ENCODE measurements at regions not wholly inside any gene's neighbourhood (a gene's known extent, or its start where the extent isn't known, plus 50 kb on each side); places are given as distances from the start of the nearest gene placed in this dataset.

DNA sequence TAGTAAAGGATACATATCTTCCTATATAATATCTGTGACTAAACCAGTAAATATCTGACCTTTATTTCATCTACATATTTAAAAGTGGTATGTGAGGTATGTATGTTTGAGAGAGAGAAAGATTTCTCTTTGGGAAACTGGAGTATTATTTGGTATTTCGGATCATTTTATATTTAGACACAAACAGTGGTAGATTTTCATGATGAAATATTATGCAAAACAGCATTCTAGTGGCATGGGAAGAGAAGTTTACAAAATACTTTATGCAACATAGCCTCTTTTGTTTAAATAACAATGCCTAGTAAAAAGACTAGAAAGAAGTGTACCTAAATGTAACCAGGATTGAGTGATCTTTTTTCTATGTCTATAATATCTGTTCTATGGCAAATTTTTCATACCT, 98.6 kb upstream of the TMEM168 start:
- Histone ChIP-seq H3K4me1 (ENCODE audit: control insufficient read depth, insufficient read depth, low read length) (no peaks in the 10 kb centered on the region), H3K9me3 (ENCODE audit: control insufficient read depth, low read length) (no peaks in the 10 kb centered on the region)

GRCh38 chr7:112887976-112888375, 97.8 kb upstream of the TMEM168 start:
- Histone ChIP-seq H3K27me3 (ENCODE audit: control insufficient read depth, insufficient read depth, low read length) (no peaks in the 10 kb centered on the region), H3K9me3 (ENCODE audit: control insufficient read depth, low read length) (no peaks in the 10 kb centered on the region), H3K9ac (ENCODE audit: low read length) (no peak overlapping the region), H3K36me3 (ENCODE audit: control insufficient read depth, insufficient read depth, low read length) (no peaks in the 10 kb centered on the region), H3K4me1 (ENCODE audit: control insufficient read depth, insufficient read depth, low read length) (no peaks in the 10 kb centered on the region), H3K4me3 (ENCODE audit: low read length) (no peak overlapping the region)

More for the DNA sequence above, 98.6 kb upstream of the TMEM168 start:
- no peaks in the 10 kb centered on the region for H3K36me3 ChIP-seq (ENCODE audit: control insufficient read depth, insufficient read depth, low read length)
- H3K9ac ChIP-seq (ENCODE audit: low read length), result no peak overlapping the region
- no peaks in the 10 kb centered on the region for H3K27me3 ChIP-seq (ENCODE audit: control insufficient read depth, insufficient read depth, low read length)
- H3K4me3 ChIP-seq (ENCODE audit: low read length), result no peak overlapping the region

GRCh38 chr7:112887337-112887736, 97.1 kb upstream of the TMEM168 start:
- H3K4me3 ChIP-seq (ENCODE audit: low read length), result no peak overlapping the region
- H3K9me3 ChIP-seq (ENCODE audit: control insufficient read depth, low read length), result no peaks in the 10 kb centered on the region
- H3K9ac ChIP-seq (ENCODE audit: low read length), result no peak overlapping the region
- no peaks in the 10 kb centered on the region for H3K4me1 ChIP-seq (ENCODE audit: control insufficient read depth, insufficient read depth, low read length)
- H3K27me3 ChIP-seq (ENCODE audit: control insufficient read depth, insufficient read depth, low read length), result no peaks in the 10 kb centered on the region
- H3K36me3 ChIP-seq (ENCODE audit: control insufficient read depth, insufficient read depth, low read length), result no peaks in the 10 kb centered on the region

- Histone ChIP-seq H3K4me3 (ENCODE audit: low read length) (no peak overlapping the region), H3K9ac (ENCODE audit: low read length) (no peak overlapping the region), H3K9me3 (ENCODE audit: control insufficient read depth, low read length) (no peaks in the 10 kb centered on the region), H3K27me3 (ENCODE audit: control insufficient read depth, insufficient read depth, low read length) (no peaks in the 10 kb centered on the region), H3K4me1 (ENCODE audit: control insufficient read depth, insufficient read depth, low read length) (no peaks in the 10 kb centered on the region), H3K36me3 (ENCODE audit: control insufficient read depth, insufficient read depth, low read length) (no peaks in the 10 kb centered on the region)
These were observed 96.0 kb upstream of the TMEM168 start for GRCh38 chr7:112886208-112886607.

GRCh38 chr7:112882991-112883390, 92.8 kb upstream of the TMEM168 start:
- Histone ChIP-seq H3K4me3 (ENCODE audit: low read length) (no peak overlapping the region), H3K9ac (ENCODE audit: low read length) (no peak overlapping the region)

DNA sequence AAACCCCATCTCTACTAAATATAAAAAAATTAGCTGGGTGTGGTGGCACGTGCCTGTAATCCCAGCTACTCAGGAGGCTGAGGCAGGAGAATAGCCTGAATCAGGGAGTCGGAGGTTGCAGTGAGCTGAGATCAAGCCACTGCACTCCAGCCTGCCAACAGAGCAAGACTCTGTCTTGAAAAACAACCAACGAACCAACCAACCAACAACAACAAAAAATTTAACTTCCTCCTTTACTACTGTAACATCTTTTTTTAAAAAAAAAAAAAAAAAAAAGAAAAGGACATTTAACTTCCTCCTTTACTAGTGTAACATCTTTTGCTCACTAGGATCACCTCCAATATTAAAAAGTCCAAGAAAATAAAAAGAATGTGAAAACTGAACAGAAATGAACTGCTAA, 92.3 kb upstream of the TMEM168 start:
- Histone ChIP-seq H3K4me1 (ENCODE audit: control insufficient read depth, insufficient read depth, low read length) (no peaks in the 10 kb centered on the region), H3K27me3 (ENCODE audit: control insufficient read depth, insufficient read depth, low read length) (no peaks in the 10 kb centered on the region), H3K4me3 (ENCODE audit: low read length) (no peak overlapping the region), H3K9me3 (ENCODE audit: control insufficient read depth, low read length) (no peaks in the 10 kb centered on the region), H3K9ac (ENCODE audit: low read length) (no peak overlapping the region), H3K36me3 (ENCODE audit: control insufficient read depth, insufficient read depth, low read length) (no peaks in the 10 kb centered on the region)

More at GRCh38 chr7:112882991-112883390, 92.8 kb upstream of the TMEM168 start:
- H3K9me3 ChIP-seq (ENCODE audit: control insufficient read depth, low read length), result no peaks in the 10 kb centered on the region
- no peaks in the 10 kb centered on the region for H3K27me3 ChIP-seq (ENCODE audit: control insufficient read depth, insufficient read depth, low read length)
- H3K36me3 ChIP-seq (ENCODE audit: control insufficient read depth, insufficient read depth, low read length), result no peaks in the 10 kb centered on the region
- H3K4me1 ChIP-seq (ENCODE audit: control insufficient read depth, insufficient read depth, low read length), result no peaks in the 10 kb centered on the region

DNA sequence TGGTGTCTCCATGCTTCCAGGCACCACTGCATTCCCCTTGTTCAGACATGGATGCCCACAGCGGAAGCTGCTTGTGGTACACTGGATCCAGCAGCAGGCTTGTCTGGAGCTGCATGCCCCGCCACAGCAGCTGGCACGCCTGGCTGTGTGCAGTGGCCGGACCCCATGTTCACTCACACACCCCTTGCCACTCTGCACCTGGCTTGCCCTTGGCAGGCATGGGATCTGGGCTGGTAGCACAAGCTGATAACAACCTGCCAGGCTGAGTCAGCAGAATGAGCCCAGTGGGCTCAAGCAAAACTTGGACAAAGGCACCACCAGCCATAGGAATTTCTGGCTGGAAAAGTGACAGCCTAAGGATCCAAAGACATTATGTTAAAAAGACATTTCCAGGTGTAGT, 91.8 kb upstream of the TMEM168 start:
- Histone ChIP-seq H3K4me1 (ENCODE audit: control insufficient read depth, insufficient read depth, low read length) (no peaks in the 10 kb centered on the region), H3K27me3 (ENCODE audit: control insufficient read depth, insufficient read depth, low read length) (no peaks in the 10 kb centered on the region), H3K9me3 (ENCODE audit: control insufficient read depth, low read length) (no peaks in the 10 kb centered on the region), H3K9ac (ENCODE audit: low read length) (no peak overlapping the region), H3K4me3 (ENCODE audit: low read length) (no peak overlapping the region), H3K36me3 (ENCODE audit: control insufficient read depth, insufficient read depth, low read length) (no peaks in the 10 kb centered on the region)

DNA sequence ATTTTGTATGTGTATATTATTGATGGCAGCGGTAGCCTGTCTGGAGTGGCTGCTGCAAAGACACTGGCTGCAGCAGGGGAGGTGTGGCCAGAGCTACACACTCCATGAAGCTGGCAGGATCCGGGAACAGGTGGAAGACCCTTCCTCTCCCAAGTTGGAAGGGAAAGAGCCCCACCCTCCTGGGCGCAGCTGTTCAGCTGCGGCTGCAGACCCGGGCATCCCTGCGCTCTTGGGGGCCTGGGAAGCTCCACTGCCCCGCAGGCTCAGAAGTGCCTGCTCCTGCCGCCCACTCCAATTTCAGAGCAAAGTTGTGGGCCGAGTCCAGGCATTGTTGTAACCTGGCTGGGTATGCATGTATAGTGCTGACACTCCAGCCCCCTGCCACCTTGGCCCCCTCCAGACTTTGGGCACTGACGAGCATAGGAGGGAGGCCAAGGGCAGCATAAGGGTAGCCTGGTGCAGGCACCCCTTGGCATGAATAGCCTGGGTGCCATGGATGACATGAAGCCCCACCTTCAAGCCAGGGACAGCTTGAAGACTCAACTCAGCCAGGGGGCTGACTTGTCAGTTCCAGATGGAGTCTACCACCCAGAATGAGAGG, 90.7 kb upstream of the TMEM168 start:
- Histone ChIP-seq H3K9me3 (ENCODE audit: control insufficient read depth, low read length) (no peaks in the 10 kb centered on the region), H3K4me3 (ENCODE audit: low read length) (no peak overlapping the region), H3K36me3 (ENCODE audit: control insufficient read depth, insufficient read depth, low read length) (no peaks in the 10 kb centered on the region), H3K27me3 (ENCODE audit: control insufficient read depth, insufficient read depth, low read length) (no peaks in the 10 kb centered on the region), H3K4me1 (ENCODE audit: control insufficient read depth, insufficient read depth, low read length) (no peaks in the 10 kb centered on the region), H3K9ac (ENCODE audit: low read length) (no peak overlapping the region)

DNA sequence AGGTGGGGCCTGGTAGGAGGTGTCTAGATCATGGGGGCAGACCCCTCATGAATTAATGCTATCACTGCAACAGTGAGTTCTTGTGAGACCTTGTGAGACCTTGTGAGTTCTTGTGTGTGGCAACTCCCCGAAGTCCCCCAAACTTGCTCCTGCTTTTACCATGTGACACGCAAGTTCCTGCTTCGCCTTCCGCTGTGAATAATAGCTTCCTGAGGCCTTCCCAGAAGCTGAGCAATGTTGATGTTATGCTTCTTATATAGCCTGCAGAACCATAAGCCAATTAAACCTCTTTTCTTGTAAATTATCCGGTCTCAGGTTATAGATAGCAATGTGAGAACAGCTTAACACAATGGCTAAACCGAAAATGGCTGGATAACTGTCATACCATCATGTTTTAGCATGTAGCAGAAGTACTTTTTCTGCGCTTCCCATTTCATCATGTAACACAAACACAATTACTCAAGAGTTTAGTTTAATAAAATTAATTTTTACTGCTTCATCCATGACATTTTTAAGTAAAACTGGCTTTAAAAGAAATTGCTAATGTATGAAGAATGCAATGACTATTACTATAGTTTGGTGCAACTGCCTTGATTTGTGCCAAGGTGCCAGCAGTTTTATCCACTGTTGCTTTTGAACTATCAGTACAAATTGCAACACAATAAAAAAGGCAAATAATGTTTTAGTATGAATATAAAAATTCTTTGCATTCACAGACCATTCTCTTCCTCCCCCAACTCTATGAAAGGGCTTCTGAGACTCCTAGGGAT, 87.7 kb upstream of the TMEM168 start:
- Histone ChIP-seq H3K4me1 (ENCODE audit: control insufficient read depth, insufficient read depth, low read length) (no peaks in the 10 kb centered on the region), H3K27me3 (ENCODE audit: control insufficient read depth, insufficient read depth, low read length) (no peaks in the 10 kb centered on the region), H3K9ac (ENCODE audit: low read length) (no peak overlapping the region), H3K9me3 (ENCODE audit: control insufficient read depth, low read length) (no peaks in the 10 kb centered on the region), H3K4me3 (ENCODE audit: low read length) (no peak overlapping the region), H3K36me3 (ENCODE audit: control insufficient read depth, insufficient read depth, low read length) (no peaks in the 10 kb centered on the region)

DNA sequence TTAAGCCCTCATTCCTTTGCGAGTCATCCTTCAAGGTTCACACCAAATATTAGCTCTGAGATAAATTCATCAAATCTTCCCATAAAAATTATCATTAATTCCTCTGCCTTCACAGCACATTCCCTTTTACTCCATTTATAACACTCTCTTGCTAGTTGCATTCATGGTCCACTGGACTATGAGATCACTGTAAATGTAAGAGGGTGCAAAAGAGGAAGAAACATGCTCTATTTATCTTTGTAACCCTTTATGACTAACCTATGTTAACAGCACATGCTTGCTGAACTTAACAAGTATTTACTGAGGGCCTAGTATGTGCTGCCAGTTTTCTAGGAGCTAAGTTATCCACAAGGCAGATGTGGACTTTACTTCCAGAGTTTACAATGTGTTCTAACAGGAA, 86.7 kb upstream of the TMEM168 start:
- Histone ChIP-seq H3K4me3 (ENCODE audit: low read length) (no peak overlapping the region), H3K4me1 (ENCODE audit: control insufficient read depth, insufficient read depth, low read length) (no peaks in the 10 kb centered on the region), H3K36me3 (ENCODE audit: control insufficient read depth, insufficient read depth, low read length) (no peaks in the 10 kb centered on the region), H3K9ac (ENCODE audit: low read length) (no peak overlapping the region), H3K9me3 (ENCODE audit: control insufficient read depth, low read length) (no peaks in the 10 kb centered on the region), H3K27me3 (ENCODE audit: control insufficient read depth, insufficient read depth, low read length) (no peaks in the 10 kb centered on the region)

DNA sequence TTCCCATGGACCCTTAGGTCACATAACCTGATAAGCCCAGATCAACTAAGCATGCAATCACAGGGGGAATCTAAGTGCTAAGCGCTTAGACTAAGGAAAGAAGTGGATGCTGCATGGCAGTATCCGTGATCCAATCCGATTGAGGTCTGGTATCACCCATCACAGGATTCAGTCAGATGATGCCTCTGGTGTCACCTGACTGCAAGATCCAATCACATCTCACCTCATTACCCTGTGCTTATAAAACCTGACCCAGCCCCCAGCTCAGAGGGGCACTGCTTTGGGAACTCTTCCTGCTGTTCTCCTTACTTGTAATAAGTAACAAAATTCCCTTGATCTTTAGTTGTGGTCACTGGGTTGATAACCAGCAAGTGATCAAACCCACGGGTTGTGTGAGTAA, 84.7 kb upstream of the TMEM168 start:
- H3K4me3 ChIP-seq (ENCODE audit: low read length), result no peak overlapping the region
- H3K27me3 ChIP-seq (ENCODE audit: control insufficient read depth, insufficient read depth, low read length), result no peaks in the 10 kb centered on the region
- no peaks in the 10 kb centered on the region for H3K36me3 ChIP-seq (ENCODE audit: control insufficient read depth, insufficient read depth, low read length)
- H3K9me3 ChIP-seq (ENCODE audit: control insufficient read depth, low read length), result no peaks in the 10 kb centered on the region
- no peak overlapping the region for H3K9ac ChIP-seq (ENCODE audit: low read length)
- H3K4me1 ChIP-seq (ENCODE audit: control insufficient read depth, insufficient read depth, low read length), result no peaks in the 10 kb centered on the region

DNA sequence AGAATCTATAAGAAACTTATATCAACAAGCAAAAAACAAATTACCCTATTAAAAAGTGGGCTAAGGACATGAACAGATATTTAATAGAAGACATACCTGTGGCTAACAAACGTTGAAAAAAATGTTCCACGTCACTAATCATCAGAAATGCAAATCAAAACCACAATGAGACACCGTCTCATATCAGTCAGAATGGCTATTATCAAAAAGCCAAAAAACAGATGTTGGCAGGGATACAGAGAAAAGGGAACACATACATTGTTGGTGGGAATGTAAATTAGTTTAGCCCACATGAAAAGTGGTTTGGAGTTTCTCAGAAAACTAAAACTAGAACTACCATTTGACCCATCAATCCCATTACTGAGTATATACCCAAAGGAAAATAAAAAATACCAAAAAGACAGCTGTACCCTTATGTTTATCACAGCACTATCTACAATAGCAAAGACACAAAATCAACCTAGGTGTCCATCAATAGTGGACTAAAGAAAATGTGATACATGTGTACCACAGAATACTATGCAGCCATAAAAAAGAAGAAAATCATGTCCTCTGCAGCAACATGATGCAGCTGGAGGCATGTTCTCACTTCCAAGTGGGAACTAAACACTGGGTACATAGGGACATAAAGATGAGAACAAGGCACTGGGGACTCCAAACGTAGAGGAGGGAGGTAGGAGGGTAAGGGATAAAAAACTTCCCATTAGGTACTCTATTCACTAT, 83.8 kb upstream of the TMEM168 start:
- no peak overlapping the region for H3K9ac ChIP-seq (ENCODE audit: low read length)
- no peaks in the 10 kb centered on the region for H3K4me1 ChIP-seq (ENCODE audit: control insufficient read depth, insufficient read depth, low read length)

More for the DNA sequence above, 83.8 kb upstream of the TMEM168 start:
- no peaks in the 10 kb centered on the region for H3K27me3 ChIP-seq (ENCODE audit: control insufficient read depth, insufficient read depth, low read length)
- no peak overlapping the region for H3K4me3 ChIP-seq (ENCODE audit: low read length)
- no peaks in the 10 kb centered on the region for H3K36me3 ChIP-seq (ENCODE audit: control insufficient read depth, insufficient read depth, low read length)
- H3K9me3 ChIP-seq (ENCODE audit: control insufficient read depth, low read length), result no peaks in the 10 kb centered on the region
